A673 (cell line): ENCODE measurements at regions not wholly inside any gene's neighbourhood (a gene's known extent, or its start where the extent isn't known, plus 50 kb on each side); places are given as distances from the start of the nearest gene placed in this dataset.

Experiments used
- EZH2 ChIP-seq: fragments of 200-600 bp; sonication (generic); IDR thresholded peaks from 2 replicates; pipeline ENCODE4 v1.6.1; 2017; ENCODE audit warnings: borderline replicate concordance, low read depth, mild to moderate bottlenecking, mixed read lengths, antibody characterized with exemption, low read length; ENCODE audit not compliant: poor library complexity, severe bottlenecking
- TF ChIP-seq, protein P1 (sequence below): fragments of 300-800, 200-600 bp; sonication (generic); conservative IDR thresholded peaks from 2 replicates; pipeline ENCODE4 v1.5.1; 2017; ENCODE audit warnings: low read depth, mild to moderate bottlenecking, antibody characterized with exemption, low read length, moderate library complexity, mixed read lengths

DNA sequence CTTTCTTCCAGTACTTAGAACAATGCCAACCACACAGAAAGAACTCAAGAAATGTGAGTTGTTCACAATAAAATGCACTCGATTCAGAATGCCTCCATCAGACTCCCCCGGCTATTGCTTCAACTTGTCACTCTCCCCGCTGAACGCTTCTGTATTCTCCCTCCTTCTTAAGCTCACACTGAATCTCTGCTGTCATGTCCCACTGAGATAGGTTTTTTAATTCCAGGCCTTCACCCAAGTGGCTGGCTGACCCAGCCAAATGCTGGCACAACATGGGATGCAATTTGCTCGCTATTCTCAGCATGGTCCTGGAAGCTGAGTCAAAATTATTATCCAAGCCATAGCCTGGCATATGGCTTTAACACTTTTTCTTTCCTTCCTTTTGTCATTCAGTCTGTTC lies 76.8 kb upstream of the SERP2 start:
- TF ChIP-seq, protein P1, sequence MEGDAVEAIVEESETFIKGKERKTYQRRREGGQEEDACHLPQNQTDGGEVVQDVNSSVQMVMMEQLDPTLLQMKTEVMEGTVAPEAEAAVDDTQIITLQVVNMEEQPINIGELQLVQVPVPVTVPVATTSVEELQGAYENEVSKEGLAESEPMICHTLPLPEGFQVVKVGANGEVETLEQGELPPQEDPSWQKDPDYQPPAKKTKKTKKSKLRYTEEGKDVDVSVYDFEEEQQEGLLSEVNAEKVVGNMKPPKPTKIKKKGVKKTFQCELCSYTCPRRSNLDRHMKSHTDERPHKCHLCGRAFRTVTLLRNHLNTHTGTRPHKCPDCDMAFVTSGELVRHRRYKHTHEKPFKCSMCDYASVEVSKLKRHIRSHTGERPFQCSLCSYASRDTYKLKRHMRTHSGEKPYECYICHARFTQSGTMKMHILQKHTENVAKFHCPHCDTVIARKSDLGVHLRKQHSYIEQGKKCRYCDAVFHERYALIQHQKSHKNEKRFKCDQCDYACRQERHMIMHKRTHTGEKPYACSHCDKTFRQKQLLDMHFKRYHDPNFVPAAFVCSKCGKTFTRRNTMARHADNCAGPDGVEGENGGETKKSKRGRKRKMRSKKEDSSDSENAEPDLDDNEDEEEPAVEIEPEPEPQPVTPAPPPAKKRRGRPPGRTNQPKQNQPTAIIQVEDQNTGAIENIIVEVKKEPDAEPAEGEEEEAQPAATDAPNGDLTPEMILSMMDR: no peak
- TF ChIP-seq EZH2: no peak
